ENCODE measurements at regions not wholly inside any gene's neighbourhood (a gene's known extent, or its start where the extent isn't known, plus 50 kb on each side); places are given as distances from the start of the nearest gene placed in this dataset.

DNA sequence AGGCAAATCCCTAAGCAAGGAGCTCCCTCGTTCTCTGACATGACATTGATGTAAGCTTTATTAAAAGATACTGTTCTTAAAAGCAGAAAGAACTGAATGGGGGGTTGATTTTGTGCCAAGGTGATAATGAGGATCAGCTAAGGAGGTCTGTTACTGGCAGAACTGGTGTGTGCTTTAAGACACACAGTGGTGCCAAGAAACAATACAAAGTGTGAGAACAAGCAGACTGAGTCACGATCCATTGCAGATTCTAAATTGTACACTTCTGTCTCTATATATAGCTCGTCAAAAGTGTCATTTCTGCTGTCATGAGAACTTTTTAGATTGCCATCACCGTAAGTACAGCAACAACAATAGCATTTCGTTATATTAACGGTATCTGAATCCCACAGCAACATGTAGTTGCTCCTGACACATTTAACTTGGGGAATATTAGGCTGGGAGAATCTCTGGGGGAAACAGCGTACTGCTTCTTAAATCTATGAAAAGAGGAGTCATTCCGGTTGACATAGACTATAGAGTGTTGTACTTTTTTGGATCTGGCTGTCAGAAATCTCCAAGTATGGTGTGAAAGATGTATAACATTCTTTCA, 151.3 kb upstream of the PRKD1 start:
- no peak overlapping the region for H3K4me3 ChIP-seq (ENCODE audit: low read depth in 2 of 2, low read length in 1 of 2)
- H2AFZ ChIP-seq (ENCODE audit: low read depth), result 0 out of 2 replicates have a peak overlapping the region, but pooled peaks have one; percentile 8
- no peak for DNase-seq
- H3K36me3 ChIP-seq (replicated peaks in 1 of 2; ENCODE audit: control insufficient read depth in 1 of 2, insufficient read depth in 2 of 2, low read length in 1 of 2), result no peaks in the 10 kb centered on the region
- H3F3A ChIP-seq (replicated peaks; ENCODE audit: insufficient read depth), result no peaks in the 10 kb centered on the region
- 4% methylated on average over 8 of the region's 8 CpGs for WGBS (ENCODE audit: low lambda C conversion rate)
- H3K27ac ChIP-seq (ENCODE audit: low read depth in 2 of 2, low read length in 1 of 2), result no peak overlapping the region
- no peaks in the 10 kb centered on the region; the same call in 1 of the 2 replicates for H3K27me3 ChIP-seq (ENCODE audit: insufficient read depth)
- POLR2A ChIA-PET, result no interaction called here
- no peaks in the 10 kb centered on the region for H3K79me2 ChIP-seq (ENCODE audit: insufficient read depth)
- H3K4me1 ChIP-seq (ENCODE audit: control insufficient read depth in 1 of 2, insufficient read depth in 2 of 2, low read depth in 1 of 2, low read length in 1 of 2), result no peaks in the 10 kb centered on the region
- TF ChIP-seq FOSL2 (IDR thresholded peaks at IDR 0.05; ENCODE audit: borderline replicate concordance, low read depth), result no peak
- TF ChIP-seq GABPA (IDR thresholded peaks at IDR 0.05; ENCODE audit: low read depth), result no peak
- TF ChIP-seq TEAD4 (IDR thresholded peaks at IDR 0.05; ENCODE audit: borderline replicate concordance, insufficient read depth), result no peak
- TF ChIP-seq, protein P1, sequence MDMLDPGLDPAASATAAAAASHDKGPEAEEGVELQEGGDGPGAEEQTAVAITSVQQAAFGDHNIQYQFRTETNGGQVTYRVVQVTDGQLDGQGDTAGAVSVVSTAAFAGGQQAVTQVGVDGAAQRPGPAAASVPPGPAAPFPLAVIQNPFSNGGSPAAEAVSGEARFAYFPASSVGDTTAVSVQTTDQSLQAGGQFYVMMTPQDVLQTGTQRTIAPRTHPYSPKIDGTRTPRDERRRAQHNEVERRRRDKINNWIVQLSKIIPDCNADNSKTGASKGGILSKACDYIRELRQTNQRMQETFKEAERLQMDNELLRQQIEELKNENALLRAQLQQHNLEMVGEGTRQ (IDR thresholded peaks at IDR 0.05; ENCODE audit: borderline replicate concordance, low read depth, low read length), result no peak
- TF ChIP-seq, protein P2, sequence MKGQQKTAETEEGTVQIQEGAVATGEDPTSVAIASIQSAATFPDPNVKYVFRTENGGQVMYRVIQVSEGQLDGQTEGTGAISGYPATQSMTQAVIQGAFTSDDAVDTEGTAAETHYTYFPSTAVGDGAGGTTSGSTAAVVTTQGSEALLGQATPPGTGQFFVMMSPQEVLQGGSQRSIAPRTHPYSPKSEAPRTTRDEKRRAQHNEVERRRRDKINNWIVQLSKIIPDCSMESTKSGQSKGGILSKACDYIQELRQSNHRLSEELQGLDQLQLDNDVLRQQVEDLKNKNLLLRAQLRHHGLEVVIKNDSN (IDR thresholded peaks at IDR 0.05; ENCODE audit: borderline replicate concordance, low read depth), result no peak
- no peak for TF ChIP-seq RAD21 (IDR thresholded peaks at IDR 0.05; ENCODE audit: low read length)
- TF ChIP-seq FOXM1 (IDR thresholded peaks at IDR 0.05; ENCODE audit: low read depth), result no peak
- no peak for TF ChIP-seq RXRA (IDR thresholded peaks at IDR 0.05; ENCODE audit: borderline replicate concordance, low read depth)
- TF ChIP-seq, protein P3, sequence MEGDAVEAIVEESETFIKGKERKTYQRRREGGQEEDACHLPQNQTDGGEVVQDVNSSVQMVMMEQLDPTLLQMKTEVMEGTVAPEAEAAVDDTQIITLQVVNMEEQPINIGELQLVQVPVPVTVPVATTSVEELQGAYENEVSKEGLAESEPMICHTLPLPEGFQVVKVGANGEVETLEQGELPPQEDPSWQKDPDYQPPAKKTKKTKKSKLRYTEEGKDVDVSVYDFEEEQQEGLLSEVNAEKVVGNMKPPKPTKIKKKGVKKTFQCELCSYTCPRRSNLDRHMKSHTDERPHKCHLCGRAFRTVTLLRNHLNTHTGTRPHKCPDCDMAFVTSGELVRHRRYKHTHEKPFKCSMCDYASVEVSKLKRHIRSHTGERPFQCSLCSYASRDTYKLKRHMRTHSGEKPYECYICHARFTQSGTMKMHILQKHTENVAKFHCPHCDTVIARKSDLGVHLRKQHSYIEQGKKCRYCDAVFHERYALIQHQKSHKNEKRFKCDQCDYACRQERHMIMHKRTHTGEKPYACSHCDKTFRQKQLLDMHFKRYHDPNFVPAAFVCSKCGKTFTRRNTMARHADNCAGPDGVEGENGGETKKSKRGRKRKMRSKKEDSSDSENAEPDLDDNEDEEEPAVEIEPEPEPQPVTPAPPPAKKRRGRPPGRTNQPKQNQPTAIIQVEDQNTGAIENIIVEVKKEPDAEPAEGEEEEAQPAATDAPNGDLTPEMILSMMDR (IDR thresholded peaks at IDR 0.05), result no peak
- TF ChIP-seq, protein P4, sequence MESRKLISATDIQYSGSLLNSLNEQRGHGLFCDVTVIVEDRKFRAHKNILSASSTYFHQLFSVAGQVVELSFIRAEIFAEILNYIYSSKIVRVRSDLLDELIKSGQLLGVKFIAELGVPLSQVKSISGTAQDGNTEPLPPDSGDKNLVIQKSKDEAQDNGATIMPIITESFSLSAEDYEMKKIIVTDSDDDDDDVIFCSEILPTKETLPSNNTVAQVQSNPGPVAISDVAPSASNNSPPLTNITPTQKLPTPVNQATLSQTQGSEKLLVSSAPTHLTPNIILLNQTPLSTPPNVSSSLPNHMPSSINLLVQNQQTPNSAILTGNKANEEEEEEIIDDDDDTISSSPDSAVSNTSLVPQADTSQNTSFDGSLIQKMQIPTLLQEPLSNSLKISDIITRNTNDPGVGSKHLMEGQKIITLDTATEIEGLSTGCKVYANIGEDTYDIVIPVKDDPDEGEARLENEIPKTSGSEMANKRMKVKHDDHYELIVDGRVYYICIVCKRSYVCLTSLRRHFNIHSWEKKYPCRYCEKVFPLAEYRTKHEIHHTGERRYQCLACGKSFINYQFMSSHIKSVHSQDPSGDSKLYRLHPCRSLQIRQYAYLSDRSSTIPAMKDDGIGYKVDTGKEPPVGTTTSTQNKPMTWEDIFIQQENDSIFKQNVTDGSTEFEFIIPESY (IDR thresholded peaks at IDR 0.05; ENCODE audit: borderline replicate concordance, low read depth), result no peak
- TF ChIP-seq MEF2A (IDR thresholded peaks at IDR 0.05; ENCODE audit: borderline replicate concordance, low read depth), result no peak
- TF ChIP-seq, protein P5, sequence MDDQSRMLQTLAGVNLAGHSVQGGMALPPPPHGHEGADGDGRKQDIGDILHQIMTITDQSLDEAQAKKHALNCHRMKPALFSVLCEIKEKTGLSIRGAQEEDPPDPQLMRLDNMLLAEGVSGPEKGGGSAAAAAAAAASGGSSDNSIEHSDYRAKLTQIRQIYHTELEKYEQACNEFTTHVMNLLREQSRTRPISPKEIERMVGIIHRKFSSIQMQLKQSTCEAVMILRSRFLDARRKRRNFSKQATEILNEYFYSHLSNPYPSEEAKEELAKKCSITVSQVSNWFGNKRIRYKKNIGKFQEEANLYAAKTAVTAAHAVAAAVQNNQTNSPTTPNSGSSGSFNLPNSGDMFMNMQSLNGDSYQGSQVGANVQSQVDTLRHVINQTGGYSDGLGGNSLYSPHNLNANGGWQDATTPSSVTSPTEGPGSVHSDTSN (IDR thresholded peaks at IDR 0.05), result no peak
- TF ChIP-seq RCOR1 (IDR thresholded peaks at IDR 0.05; ENCODE audit: low read length), result no peak
- no peak for TF ChIP-seq RFX5 (IDR thresholded peaks at IDR 0.05; ENCODE audit: low read length)
- H4K20me1 ChIP-seq (ENCODE audit: insufficient read depth), result no peaks in the 10 kb centered on the region
- no peak overlapping the region for H3K9ac ChIP-seq
- CTCF ChIA-PET, result interaction anchor here (1.0 kb wide), 1 partner anchor 44 kb away, joined by 3 read pairs; no protein-coding TSS in a partner anchor
- H3K9me2 ChIP-seq, result no peaks in the 10 kb centered on the region
- no peaks in the 10 kb centered on the region for H3K9me3 ChIP-seq
- no peak overlapping the region for H3K4me2 ChIP-seq

All from SK-N-SH (cell line).